GM23338 (cell line): ENCODE measurements at regions not wholly inside any gene's neighbourhood (a gene's known extent, or its start where the extent isn't known, plus 50 kb on each side); places are given as distances from the start of the nearest gene placed in this dataset.

ENCODE experiments used
- ATAC-seq: fragments of 200-7000 bp; cut with Tn5 transposase; 3 replicates; pipeline ENCODE4 v1.9.1; 2020
- DNase-seq: peaks from one replicate; pipeline ENCODE4 v3.0.0-alpha.2; 2015; ENCODE audit warnings: low spot score
- H2AFZ ChIP-seq: fragments of 200-600 bp; sonication (generic); 2 replicates; pipeline ENCODE4 v1.8.0; 2016; ENCODE audit warnings: antibody characterized with exemption, mild to moderate bottlenecking, moderate library complexity
- H3F3A ChIP-seq: fragments of 200-600 bp; sonication (generic); replicated peaks from 2 replicates; pipeline ENCODE4 v1.8.0; 2017; ENCODE audit warnings: antibody characterized with exemption, mixed run types, low read depth
- H3K27ac ChIP-seq: fragments of 200-600 bp; sonication (generic); 2 replicates; pipeline ENCODE4 v1.6.1; 2016; ENCODE audit warnings: low read depth
- H3K27me3 ChIP-seq: fragments of 200-600 bp; sonication (generic); 2 replicates; pipeline ENCODE4 v1.8.0; 2016; ENCODE audit warnings: mild to moderate bottlenecking, mixed run types, moderate library complexity; ENCODE audit not compliant: insufficient read depth
- H3K36me3 ChIP-seq: fragments of 200-600 bp; sonication (generic); 2 replicates; pipeline ENCODE4 v1.8.0; 2016; ENCODE audit warnings: mild to moderate bottlenecking; ENCODE audit not compliant: insufficient read depth
- H3K4me1 ChIP-seq: fragments of 200-600 bp; sonication (generic); 2 replicates; pipeline ENCODE4 v1.8.0; 2016; ENCODE audit warnings: mild to moderate bottlenecking, moderate library complexity; ENCODE audit not compliant: insufficient read depth
- H3K4me2 ChIP-seq: fragments of 200-600 bp; sonication (generic); 2 replicates; pipeline ENCODE4 v1.7.1; 2017; ENCODE audit warnings: mixed run types
- H3K4me3 ChIP-seq: fragments of 200-600 bp; sonication (generic); 2 replicates; pipeline ENCODE4 v1.6.1; 2016; ENCODE audit warnings: mixed run types
- H3K79me2 ChIP-seq: fragments of 200-600 bp; sonication (generic); replicated peaks from 2 replicates; pipeline ENCODE4 v1.8.0; 2017; ENCODE audit warnings: mild to moderate bottlenecking; ENCODE audit not compliant: insufficient read depth
- H3K9me2 ChIP-seq: fragments of 200-600 bp; sonication (generic); 2 replicates; pipeline ENCODE4 v1.8.0; 2017; ENCODE audit not compliant: insufficient read depth
- H4K20me1 ChIP-seq: fragments of 200-600 bp; sonication (generic); replicated peaks from 2 replicates; pipeline ENCODE4 v1.8.0; 2017; ENCODE audit warnings: mild to moderate bottlenecking; ENCODE audit not compliant: insufficient read depth
- H3K27ac Mint-ChIP-seq: 2 replicates; pipeline ENCODE4 v1.8.0; 2020; ENCODE audit warnings: inconsistent platforms, mild to moderate bottlenecking, moderate library complexity, mixed read lengths
- H3K27me3 Mint-ChIP-seq: 3 replicates; pipeline ENCODE4 v1.8.0; 2022; ENCODE audit warnings: low read depth, mild to moderate bottlenecking, moderate library complexity, mixed read lengths, inconsistent platforms; ENCODE audit not compliant: insufficient read depth, poor library complexity
- H3K36me3 Mint-ChIP-seq: 3 replicates; pipeline ENCODE4 v1.8.0; 2021; ENCODE audit warnings: low read depth, mild to moderate bottlenecking, inconsistent platforms, moderate library complexity, mixed read lengths
- H3K4me1 Mint-ChIP-seq: 3 replicates; pipeline ENCODE4 v1.8.0; 2020; ENCODE audit warnings: mild to moderate bottlenecking, inconsistent platforms, mixed read lengths
- H3K4me3 Mint-ChIP-seq: 3 replicates; pipeline ENCODE4 v1.8.0; 2021; ENCODE audit warnings: moderate library complexity, mild to moderate bottlenecking, inconsistent platforms, mixed read lengths
- H3K9me3 Mint-ChIP-seq: 3 replicates; pipeline ENCODE4 v1.8.0; 2020; ENCODE audit warnings: moderate library complexity, mild to moderate bottlenecking, inconsistent platforms, mixed read lengths
- CREB1 ChIP-seq: fragments of 250-450 bp; sonication (Bioruptor Pico); IDR thresholded peaks from 2 replicates; pipeline ENCODE4 v1.5.0; 2020; ENCODE audit warnings: low read depth, mild to moderate bottlenecking, moderate library complexity
- CTCF ChIP-seq, 2 experiments: fragments of 200-600 bp in 1 of 2; sonication (generic) in 1 of 2; conservative IDR thresholded peaks; 2 replicates each; pipeline versions ENCODE4 v1.5.1 to v1.6.1; 2016 to 2017; ENCODE audit warnings: antibody characterized with exemption in 2 of 2, low read depth in 2 of 2, mild to moderate bottlenecking in 2 of 2, moderate library complexity in 1 of 2
- EZH2 ChIP-seq: fragments of 200-600 bp; sonication (generic); IDR thresholded peaks from one replicate; pipeline ENCODE4 v1.8.0; 2017; ENCODE audit warnings: antibody characterized with exemption, mild to moderate bottlenecking, low read depth; ENCODE audit not compliant: unreplicated experiment
- EZH2phosphoT487 ChIP-seq: fragments of 200-600 bp; sonication (generic); IDR thresholded peaks from one replicate; pipeline ENCODE4 v1.8.1; 2018; ENCODE audit warnings: antibody characterized with exemption; ENCODE audit not compliant: unreplicated experiment
- JUNB ChIP-seq: IDR thresholded peaks from one replicate; pipeline ENCODE4 v1.6.1; 2016; ENCODE audit warnings: antibody characterized with exemption; ENCODE audit not compliant: unreplicated experiment
- NANOG ChIP-seq: IDR thresholded peaks from 2 replicates; pipeline ENCODE4 v1.6.1; 2016; ENCODE audit warnings: antibody characterized with exemption, borderline replicate concordance
- POLR2AphosphoS5 ChIP-seq: IDR thresholded peaks from 2 replicates; pipeline ENCODE4 v1.6.1; 2016; ENCODE audit warnings: antibody characterized with exemption, low read depth
- ZNF114 ChIP-seq: fragments of 250-450 bp; sonication (Bioruptor Pico); IDR thresholded peaks from 2 replicates; pipeline ENCODE4 v1.5.0; 2020; ENCODE audit warnings: mild to moderate bottlenecking, moderate library complexity
- ZNF331 ChIP-seq: fragments of 250-450 bp; sonication (Bioruptor Pico); IDR thresholded peaks from 2 replicates; pipeline ENCODE4 v1.5.0; 2020; ENCODE audit warnings: low read depth, mild to moderate bottlenecking, moderate library complexity
- ZNF462 ChIP-seq: fragments of 250-450 bp; sonication (Bioruptor Pico); IDR thresholded peaks from 2 replicates; pipeline ENCODE4 v1.5.0; 2020; ENCODE audit warnings: mild to moderate bottlenecking, moderate library complexity
- TF ChIP-seq, protein P1 (sequence below): IDR thresholded peaks from one replicate; pipeline ENCODE4 v1.6.1; 2018; ENCODE audit warnings: antibody characterized with exemption; ENCODE audit not compliant: unreplicated experiment
- TF ChIP-seq, protein P2 (sequence below): IDR thresholded peaks from 2 replicates; pipeline ENCODE4 v1.6.1; 2016; ENCODE audit warnings: antibody characterized with exemption

DNA sequence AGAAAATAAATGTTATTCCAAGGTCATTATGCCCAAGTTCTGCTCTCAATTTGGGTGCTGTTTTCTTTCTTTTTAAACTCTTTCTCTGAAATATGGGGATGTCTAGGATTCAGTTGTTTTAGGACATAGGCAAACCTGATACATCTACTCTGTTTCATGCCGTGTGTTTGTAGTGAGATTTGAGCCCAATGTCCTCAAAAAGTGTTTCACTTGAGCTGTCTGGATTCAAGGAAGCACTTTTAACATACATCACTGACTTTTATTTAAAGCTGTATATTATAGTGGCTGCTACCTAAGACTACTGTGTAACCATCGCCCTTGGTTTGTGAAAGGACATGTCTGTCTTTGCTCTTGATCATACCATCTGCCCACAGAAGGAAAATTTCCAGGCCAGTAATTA lies 709.3 kb upstream of the STXBP6 start:
- Histone ChIP-seq H4K20me1 (no peaks in the 10 kb centered on the region), H3K27me3 (no peaks in the 10 kb centered on the region), H3F3A (no peaks in the 10 kb centered on the region), H3K9me2 (no peaks in the 10 kb centered on the region), H3K27ac (no peak overlapping the region), H3K4me3 (no peak overlapping the region), H3K79me2 (no peaks in the 10 kb centered on the region), H3K4me1 (peaks cover 26% of the 10 kb centered on the region), H3K4me2 (no peak overlapping the region), H2AFZ (peak overlapping the region; percentile 64; the same call in 1 of the 2 replicates), H3K36me3 (no peaks in the 10 kb centered on the region)
- Mint-ChIP-seq H3K4me3 (no peak overlapping the region), H3K9me3 (no peaks in the 10 kb centered on the region), H3K36me3 (no peaks in the 10 kb centered on the region; the same call in 1 of the 3 replicates), H3K27ac (no peak overlapping the region), H3K27me3 (peaks cover 3% of the 10 kb centered on the region), H3K4me1 (peaks cover 38% of the 10 kb centered on the region)
- ATAC-seq (no peak), DNase-seq (no peak)
- TF ChIP-seq EZH2phosphoT487 (no peak), ZNF462 (no peak), ZNF114 (CRISPR knock-in tag) (no peak), ZNF331 (CRISPR knock-in tag) (no peak), NANOG (no peak), CREB1 (no peak), JUNB (no peak), CTCF (conservative IDR thresholded peaks at IDR 0.05; ENCODE audit: low read depth in 2 of 2) (no peak), POLR2AphosphoS5 (no peak), EZH2 (no peak)
- TF ChIP-seq, protein P1, sequence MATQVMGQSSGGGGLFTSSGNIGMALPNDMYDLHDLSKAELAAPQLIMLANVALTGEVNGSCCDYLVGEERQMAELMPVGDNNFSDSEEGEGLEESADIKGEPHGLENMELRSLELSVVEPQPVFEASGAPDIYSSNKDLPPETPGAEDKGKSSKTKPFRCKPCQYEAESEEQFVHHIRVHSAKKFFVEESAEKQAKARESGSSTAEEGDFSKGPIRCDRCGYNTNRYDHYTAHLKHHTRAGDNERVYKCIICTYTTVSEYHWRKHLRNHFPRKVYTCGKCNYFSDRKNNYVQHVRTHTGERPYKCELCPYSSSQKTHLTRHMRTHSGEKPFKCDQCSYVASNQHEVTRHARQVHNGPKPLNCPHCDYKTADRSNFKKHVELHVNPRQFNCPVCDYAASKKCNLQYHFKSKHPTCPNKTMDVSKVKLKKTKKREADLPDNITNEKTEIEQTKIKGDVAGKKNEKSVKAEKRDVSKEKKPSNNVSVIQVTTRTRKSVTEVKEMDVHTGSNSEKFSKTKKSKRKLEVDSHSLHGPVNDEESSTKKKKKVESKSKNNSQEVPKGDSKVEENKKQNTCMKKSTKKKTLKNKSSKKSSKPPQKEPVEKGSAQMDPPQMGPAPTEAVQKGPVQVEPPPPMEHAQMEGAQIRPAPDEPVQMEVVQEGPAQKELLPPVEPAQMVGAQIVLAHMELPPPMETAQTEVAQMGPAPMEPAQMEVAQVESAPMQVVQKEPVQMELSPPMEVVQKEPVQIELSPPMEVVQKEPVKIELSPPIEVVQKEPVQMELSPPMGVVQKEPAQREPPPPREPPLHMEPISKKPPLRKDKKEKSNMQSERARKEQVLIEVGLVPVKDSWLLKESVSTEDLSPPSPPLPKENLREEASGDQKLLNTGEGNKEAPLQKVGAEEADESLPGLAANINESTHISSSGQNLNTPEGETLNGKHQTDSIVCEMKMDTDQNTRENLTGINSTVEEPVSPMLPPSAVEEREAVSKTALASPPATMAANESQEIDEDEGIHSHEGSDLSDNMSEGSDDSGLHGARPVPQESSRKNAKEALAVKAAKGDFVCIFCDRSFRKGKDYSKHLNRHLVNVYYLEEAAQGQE, result no peak
- TF ChIP-seq, protein P2, sequence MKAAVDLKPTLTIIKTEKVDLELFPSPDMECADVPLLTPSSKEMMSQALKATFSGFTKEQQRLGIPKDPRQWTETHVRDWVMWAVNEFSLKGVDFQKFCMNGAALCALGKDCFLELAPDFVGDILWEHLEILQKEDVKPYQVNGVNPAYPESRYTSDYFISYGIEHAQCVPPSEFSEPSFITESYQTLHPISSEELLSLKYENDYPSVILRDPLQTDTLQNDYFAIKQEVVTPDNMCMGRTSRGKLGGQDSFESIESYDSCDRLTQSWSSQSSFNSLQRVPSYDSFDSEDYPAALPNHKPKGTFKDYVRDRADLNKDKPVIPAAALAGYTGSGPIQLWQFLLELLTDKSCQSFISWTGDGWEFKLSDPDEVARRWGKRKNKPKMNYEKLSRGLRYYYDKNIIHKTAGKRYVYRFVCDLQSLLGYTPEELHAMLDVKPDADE, result no peak
